ENCODE measurements at regions not wholly inside any gene's neighbourhood (a gene's known extent, or its start where the extent isn't known, plus 50 kb on each side); places are given as distances from the start of the nearest gene placed in this dataset.

DNA sequence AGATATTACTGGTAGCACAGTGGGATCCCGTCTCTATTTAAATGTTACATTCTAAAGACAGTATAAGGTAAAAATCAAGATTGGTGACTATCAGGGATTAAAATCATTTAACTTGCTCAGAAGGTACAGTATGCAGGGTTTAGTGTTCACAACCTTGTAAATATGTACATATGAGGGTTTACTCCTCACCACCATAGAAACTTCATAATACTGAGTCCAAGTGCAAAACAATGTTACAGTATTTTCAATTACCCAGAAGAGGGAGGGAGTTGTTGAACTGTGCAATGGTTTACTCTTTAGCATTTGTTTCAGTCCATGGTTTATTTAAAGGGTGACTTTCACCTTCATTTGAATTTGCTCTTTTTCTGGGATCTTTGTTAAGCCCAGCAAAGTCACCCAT, 165.1 kb downstream of the ZNF621 start:
- TF ChIP-seq, protein P1, sequence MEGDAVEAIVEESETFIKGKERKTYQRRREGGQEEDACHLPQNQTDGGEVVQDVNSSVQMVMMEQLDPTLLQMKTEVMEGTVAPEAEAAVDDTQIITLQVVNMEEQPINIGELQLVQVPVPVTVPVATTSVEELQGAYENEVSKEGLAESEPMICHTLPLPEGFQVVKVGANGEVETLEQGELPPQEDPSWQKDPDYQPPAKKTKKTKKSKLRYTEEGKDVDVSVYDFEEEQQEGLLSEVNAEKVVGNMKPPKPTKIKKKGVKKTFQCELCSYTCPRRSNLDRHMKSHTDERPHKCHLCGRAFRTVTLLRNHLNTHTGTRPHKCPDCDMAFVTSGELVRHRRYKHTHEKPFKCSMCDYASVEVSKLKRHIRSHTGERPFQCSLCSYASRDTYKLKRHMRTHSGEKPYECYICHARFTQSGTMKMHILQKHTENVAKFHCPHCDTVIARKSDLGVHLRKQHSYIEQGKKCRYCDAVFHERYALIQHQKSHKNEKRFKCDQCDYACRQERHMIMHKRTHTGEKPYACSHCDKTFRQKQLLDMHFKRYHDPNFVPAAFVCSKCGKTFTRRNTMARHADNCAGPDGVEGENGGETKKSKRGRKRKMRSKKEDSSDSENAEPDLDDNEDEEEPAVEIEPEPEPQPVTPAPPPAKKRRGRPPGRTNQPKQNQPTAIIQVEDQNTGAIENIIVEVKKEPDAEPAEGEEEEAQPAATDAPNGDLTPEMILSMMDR (conservative IDR thresholded peaks at IDR 0.05; ENCODE audit: low read length), result no peak
- TF ChIP-seq EZH2phosphoT487 (IDR thresholded peaks at IDR 0.05; ENCODE audit: borderline replicate concordance), result no peak

Data from Loucy (cell line).